KOPT-K1 (cell line): ENCODE measurements at regions not wholly inside any gene's neighbourhood (a gene's known extent, or its start where the extent isn't known, plus 50 kb on each side); places are given as distances from the start of the nearest gene placed in this dataset.

Source experiments
- H3K27ac ChIP-seq: fragments of 200-600 bp; sonication (generic); 2 replicates; pipeline ENCODE4 v1.5.1; 2016; ENCODE audit warnings: antibody characterized with exemption, mild to moderate bottlenecking, low read depth, low read length; ENCODE audit not compliant: poor library complexity, severe bottlenecking
- H3K36me3 ChIP-seq: fragments of 200-600 bp; sonication (generic); 2 replicates; pipeline ENCODE4 v1.5.1; 2017; ENCODE audit warnings: antibody characterized with exemption, mild to moderate bottlenecking, low read length, moderate library complexity; ENCODE audit not compliant: insufficient read depth
- H3K9me3 ChIP-seq: fragments of 200-600 bp; sonication (generic); 2 replicates; pipeline ENCODE4 v1.5.1; 2017; ENCODE audit warnings: antibody characterized with exemption, low read length, mild to moderate bottlenecking; ENCODE audit not compliant: insufficient read depth, poor library complexity, severe bottlenecking

- H3K9me3 ChIP-seq, result no peaks in the 10 kb centered on the region
- H3K36me3 ChIP-seq, result no peaks in the 10 kb centered on the region
- peak overlapping the region; percentile 84 for H3K27ac ChIP-seq
Measured at GRCh38 chr4:13982010-13982409, 354.5 kb upstream of the BOD1L1 start.

GRCh38 chr4:13983189-13983790, 355.8 kb upstream of the BOD1L1 start:
- Histone ChIP-seq H3K9me3 (no peaks in the 10 kb centered on the region), H3K36me3 (no peaks in the 10 kb centered on the region), H3K27ac (peak overlapping the region; percentile 84)

GRCh38 chr4:13984991-13985800, 357.7 kb upstream of the BOD1L1 start:
- H3K36me3 ChIP-seq, result no peaks in the 10 kb centered on the region
- H3K27ac ChIP-seq, result no peak overlapping the region
- no peaks in the 10 kb centered on the region for H3K9me3 ChIP-seq

- no peaks in the 10 kb centered on the region for H3K36me3 ChIP-seq
- H3K27ac ChIP-seq, result no peak overlapping the region
- H3K9me3 ChIP-seq, result no peaks in the 10 kb centered on the region
Measured at GRCh38 chr4:13985837-13986236, 358.3 kb upstream of the BOD1L1 start.

GRCh38 chr4:13986548-13986947, 359.0 kb upstream of the BOD1L1 start:
- no peaks in the 10 kb centered on the region for H3K9me3 ChIP-seq
- no peak overlapping the region for H3K27ac ChIP-seq
- H3K36me3 ChIP-seq, result no peaks in the 10 kb centered on the region

- no peak overlapping the region for H3K27ac ChIP-seq
Measured at GRCh38 chr4:13988353-13989305, 361.1 kb upstream of the BOD1L1 start.

GRCh38 chr4:13989501-13989900, 362.0 kb upstream of the BOD1L1 start:
- Histone ChIP-seq H3K27ac (no peak overlapping the region), H3K9me3 (no peaks in the 10 kb centered on the region), H3K36me3 (no peaks in the 10 kb centered on the region)

More at GRCh38 chr4:13988353-13989305, 361.1 kb upstream of the BOD1L1 start:
- Histone ChIP-seq H3K9me3 (no peaks in the 10 kb centered on the region), H3K36me3 (no peaks in the 10 kb centered on the region)

GRCh38 chr4:13990596-13991589, 363.4 kb upstream of the BOD1L1 start:
- Histone ChIP-seq H3K36me3 (no peaks in the 10 kb centered on the region), H3K27ac (no peak overlapping the region), H3K9me3 (no peaks in the 10 kb centered on the region)

GRCh38 chr4:13992041-13992440, 364.5 kb upstream of the BOD1L1 start:
- Histone ChIP-seq H3K27ac (no peak overlapping the region), H3K36me3 (no peaks in the 10 kb centered on the region), H3K9me3 (no peaks in the 10 kb centered on the region)

GRCh38 chr4:13992975-13993520, 365.5 kb upstream of the BOD1L1 start:
- no peaks in the 10 kb centered on the region for H3K36me3 ChIP-seq
- no peaks in the 10 kb centered on the region for H3K9me3 ChIP-seq
- H3K27ac ChIP-seq, result no peak overlapping the region

GRCh38 chr4:13994016-13994415, 366.5 kb upstream of the BOD1L1 start:
- Histone ChIP-seq H3K27ac (no peak overlapping the region), H3K9me3 (no peaks in the 10 kb centered on the region), H3K36me3 (no peaks in the 10 kb centered on the region)

- Histone ChIP-seq H3K36me3 (no peaks in the 10 kb centered on the region), H3K27ac (no peak overlapping the region), H3K9me3 (peaks cover 38% of the 10 kb centered on the region)
Measured at GRCh38 chr4:13998850-13999445, 371.4 kb upstream of the BOD1L1 start.

GRCh38 chr4:14000091-14000814, 372.7 kb upstream of the BOD1L1 start:
- H3K36me3 ChIP-seq, result no peaks in the 10 kb centered on the region
- peaks cover 39% of the 10 kb centered on the region for H3K9me3 ChIP-seq
- no peak overlapping the region for H3K27ac ChIP-seq
